Right atrium auricular region (tissue), 2 donors: ENCODE measurements at regions not wholly inside any gene's neighbourhood (a gene's known extent, or its start where the extent isn't known, plus 50 kb on each side); places are given as distances from the start of the nearest gene placed in this dataset.

ENCODE experiments used
- DNase-seq: peaks from one replicate; pipeline ENCODE4 v3.0.0-alpha.2; 2019; ENCODE audit warnings: low spot score
- H3K27ac ChIP-seq, 2 donors: fragments of 200-600 bp; sonication (generic); 1 replicate in 1 of 2; 2 replicates in 1 of 2; pipeline ENCODE4 v1.5.1; 2016 to 2019
- H3K27me3 ChIP-seq, 2 donors: fragments of 200-600 bp; sonication (generic); one replicate each; pipeline versions ENCODE4 v1.5.1 to v1.6.0; 2017 to 2019
- H3K36me3 ChIP-seq: fragments of 200-600 bp; sonication (generic); one replicate; pipeline ENCODE4 v1.5.1; 2016
- H3K4me1 ChIP-seq, 2 donors: fragments of 200-600 bp; sonication (generic); one replicate each; pipeline versions ENCODE4 v1.5.1 to v1.6.0; 2017 to 2019
- H3K4me3 ChIP-seq, 2 donors: fragments of 200-600 bp; sonication (generic); 1 replicate in 1 of 2; 2 replicates in 1 of 2; pipeline ENCODE4 v1.5.1; 2017 to 2019; ENCODE audit warnings: mild to moderate bottlenecking in 1 of 2, moderate library complexity in 1 of 2
- H3K9me3 ChIP-seq, 2 donors: fragments of 200-600 bp; sonication (generic); one replicate each; pipeline ENCODE4 v1.5.1; 2019
- TF ChIP-seq, protein P1 (sequence below), 2 donors: fragments of 200-600 bp; sonication (generic); IDR thresholded peaks; one replicate each; pipeline ENCODE4 v1.5.1; 2019; ENCODE audit warnings: antibody characterized with exemption in 2 of 2

DNA sequence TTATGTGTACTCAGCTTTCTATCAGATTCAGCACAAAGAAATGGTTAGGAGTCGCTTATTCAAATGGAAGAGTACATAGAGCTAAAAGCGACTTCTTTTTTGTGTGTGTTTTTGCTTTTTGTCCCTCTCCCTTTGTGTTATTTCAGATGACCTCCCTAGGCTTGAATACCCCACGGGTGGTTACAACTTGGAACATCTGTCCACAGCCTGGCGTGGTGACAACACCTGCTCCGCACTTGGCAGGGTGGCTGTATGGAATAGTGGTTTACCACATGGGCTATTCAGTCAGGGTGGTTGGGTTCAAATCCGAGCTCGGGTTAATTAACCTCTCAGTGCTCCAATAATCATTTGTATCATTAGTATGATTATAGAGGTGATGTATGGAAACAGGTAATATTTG lies 151.6 kb upstream of the FREM2 start:
- Histone ChIP-seq H3K9me3 (no peaks in the 10 kb centered on the region), H3K4me1 (no peaks in the 10 kb centered on the region), H3K36me3 (no peaks in the 10 kb centered on the region), H3K4me3 (no peak overlapping the region), H3K27ac (no peak overlapping the region), H3K27me3 (no peaks in the 10 kb centered on the region)
- no peak for DNase-seq
- TF ChIP-seq, protein P1, sequence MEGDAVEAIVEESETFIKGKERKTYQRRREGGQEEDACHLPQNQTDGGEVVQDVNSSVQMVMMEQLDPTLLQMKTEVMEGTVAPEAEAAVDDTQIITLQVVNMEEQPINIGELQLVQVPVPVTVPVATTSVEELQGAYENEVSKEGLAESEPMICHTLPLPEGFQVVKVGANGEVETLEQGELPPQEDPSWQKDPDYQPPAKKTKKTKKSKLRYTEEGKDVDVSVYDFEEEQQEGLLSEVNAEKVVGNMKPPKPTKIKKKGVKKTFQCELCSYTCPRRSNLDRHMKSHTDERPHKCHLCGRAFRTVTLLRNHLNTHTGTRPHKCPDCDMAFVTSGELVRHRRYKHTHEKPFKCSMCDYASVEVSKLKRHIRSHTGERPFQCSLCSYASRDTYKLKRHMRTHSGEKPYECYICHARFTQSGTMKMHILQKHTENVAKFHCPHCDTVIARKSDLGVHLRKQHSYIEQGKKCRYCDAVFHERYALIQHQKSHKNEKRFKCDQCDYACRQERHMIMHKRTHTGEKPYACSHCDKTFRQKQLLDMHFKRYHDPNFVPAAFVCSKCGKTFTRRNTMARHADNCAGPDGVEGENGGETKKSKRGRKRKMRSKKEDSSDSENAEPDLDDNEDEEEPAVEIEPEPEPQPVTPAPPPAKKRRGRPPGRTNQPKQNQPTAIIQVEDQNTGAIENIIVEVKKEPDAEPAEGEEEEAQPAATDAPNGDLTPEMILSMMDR (IDR thresholded peaks at IDR 0.05) = no peak

DNA sequence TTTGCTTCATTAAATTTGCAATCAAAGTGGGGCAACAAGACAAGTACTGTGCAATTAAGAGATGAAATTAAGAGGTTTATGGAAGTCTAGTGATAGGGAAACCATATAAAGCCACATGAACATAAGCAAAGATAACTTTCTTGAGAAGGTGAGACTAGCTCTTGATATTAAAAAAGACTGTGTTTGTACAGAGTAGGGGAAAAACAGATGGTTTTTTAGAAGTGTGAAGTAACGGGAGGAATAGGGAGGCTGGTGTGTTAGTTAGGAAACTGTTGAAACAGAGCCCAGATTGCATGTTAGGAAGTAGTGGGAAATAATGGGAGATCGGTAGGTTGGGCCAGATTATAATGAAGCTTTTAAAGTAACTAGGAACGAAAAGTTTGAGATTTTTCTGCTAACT lies 149.8 kb upstream of the FREM2 start:
- Histone ChIP-seq H3K4me1 (no peaks in the 10 kb centered on the region), H3K4me3 (no peak overlapping the region), H3K9me3 (no peaks in the 10 kb centered on the region), H3K27me3 (no peaks in the 10 kb centered on the region), H3K27ac (no peak overlapping the region), H3K36me3 (no peaks in the 10 kb centered on the region)
- TF ChIP-seq, protein P1 (IDR thresholded peaks at IDR 0.05) = no peak
- DNase-seq = no peak

DNA sequence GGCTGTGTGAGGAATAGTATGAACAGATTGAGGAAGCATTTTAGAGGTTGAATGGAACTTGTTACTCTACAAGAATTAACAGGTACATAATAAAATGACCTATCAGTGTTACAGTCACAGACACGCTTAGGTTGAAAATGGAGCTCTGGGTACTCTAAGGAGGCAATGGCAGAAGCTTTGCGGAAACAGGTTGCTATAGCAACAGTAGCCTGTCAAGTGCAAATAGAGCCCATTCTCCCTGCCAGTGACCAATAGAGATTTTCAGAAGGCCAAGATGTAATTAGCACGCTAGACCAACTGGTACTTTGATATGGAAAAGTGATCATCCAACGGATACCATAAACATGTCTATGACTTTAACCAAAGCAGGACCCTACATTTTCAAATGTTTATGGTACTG lies 148.5 kb upstream of the FREM2 start:
- Histone ChIP-seq H3K4me1 (no peaks in the 10 kb centered on the region), H3K4me3 (no peak overlapping the region), H3K27ac (no peak overlapping the region), H3K9me3 (no peaks in the 10 kb centered on the region), H3K27me3 (no peaks in the 10 kb centered on the region), H3K36me3 (no peaks in the 10 kb centered on the region)
- DNase-seq = no peak
- TF ChIP-seq, protein P1 (IDR thresholded peaks at IDR 0.05) = no peak

DNA sequence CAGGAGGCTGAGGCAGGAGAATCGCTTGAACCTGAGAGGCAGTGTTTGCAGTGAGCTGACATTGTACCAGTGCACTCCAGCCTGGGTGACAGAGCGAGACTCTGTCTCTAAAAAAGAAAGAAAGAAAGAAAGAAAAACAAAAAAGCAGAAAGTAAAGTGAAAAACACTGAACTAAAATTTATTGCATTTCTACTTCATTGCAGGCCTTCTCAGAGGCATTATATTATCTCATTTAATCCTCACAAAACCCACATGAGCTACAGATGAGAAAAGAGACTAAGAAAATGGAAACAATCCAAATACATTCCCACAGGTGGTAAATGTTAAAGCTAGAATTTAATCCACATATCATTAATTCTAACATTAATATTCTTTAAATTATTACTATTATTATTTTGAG lies 147.2 kb upstream of the FREM2 start:
- Histone ChIP-seq H3K4me1 (no peaks in the 10 kb centered on the region), H3K9me3 (no peaks in the 10 kb centered on the region), H3K4me3 (no peak overlapping the region), H3K36me3 (no peaks in the 10 kb centered on the region), H3K27me3 (no peaks in the 10 kb centered on the region), H3K27ac (no peak overlapping the region)
- TF ChIP-seq, protein P1 (IDR thresholded peaks at IDR 0.05) = no peak
- DNase-seq = no peak

DNA sequence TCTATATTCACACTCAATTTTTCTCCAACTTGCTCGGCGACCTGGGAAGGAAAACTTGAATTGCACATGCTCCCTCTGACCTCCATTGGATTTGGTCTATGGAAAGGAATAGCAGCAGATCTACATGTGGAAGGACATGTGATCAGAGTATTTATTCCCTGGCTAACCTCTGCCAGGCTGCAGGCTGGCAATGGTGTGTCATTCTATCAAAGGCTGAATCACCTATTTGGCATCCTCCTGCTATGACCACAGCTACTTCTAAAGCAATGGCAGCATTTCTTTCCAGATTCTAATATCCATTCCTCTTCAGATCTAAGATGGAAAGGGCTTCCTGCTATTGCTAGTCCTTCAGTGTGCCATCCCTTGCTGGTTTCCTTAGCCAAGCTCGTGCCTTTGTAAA lies 144.3 kb upstream of the FREM2 start:
- H3K4me3 ChIP-seq = no peak overlapping the region
- DNase-seq = no peak
- no peak overlapping the region for H3K27ac ChIP-seq
- no peaks in the 10 kb centered on the region for H3K9me3 ChIP-seq
- H3K4me1 ChIP-seq = no peaks in the 10 kb centered on the region
- H3K36me3 ChIP-seq = no peaks in the 10 kb centered on the region
- TF ChIP-seq, protein P1 (IDR thresholded peaks at IDR 0.05) = no peak
- no peaks in the 10 kb centered on the region for H3K27me3 ChIP-seq

DNA sequence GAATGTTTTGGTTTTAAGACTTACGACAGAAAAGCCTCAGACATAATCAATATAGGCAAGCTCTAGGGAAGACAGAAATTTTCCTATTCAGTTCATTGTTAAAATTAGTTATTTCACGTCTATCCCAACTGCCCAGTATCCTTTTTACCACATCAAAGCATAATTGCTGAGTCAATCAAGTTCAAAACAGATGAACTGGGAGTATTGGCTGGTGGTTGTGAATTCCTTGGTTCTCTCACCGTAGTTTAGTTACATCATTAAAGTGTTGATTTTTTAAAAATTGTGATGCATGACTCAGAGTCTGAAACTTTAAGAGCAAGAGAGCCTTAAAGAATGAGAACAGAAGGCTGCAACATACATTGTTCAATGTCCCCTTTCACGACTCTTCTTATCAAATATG lies 143.3 kb upstream of the FREM2 start:
- Histone ChIP-seq H3K27me3 (no peaks in the 10 kb centered on the region), H3K9me3 (no peaks in the 10 kb centered on the region), H3K4me1 (no peaks in the 10 kb centered on the region), H3K4me3 (no peak overlapping the region), H3K36me3 (no peaks in the 10 kb centered on the region), H3K27ac (no peak overlapping the region)
- TF ChIP-seq, protein P1 (IDR thresholded peaks at IDR 0.05) = no peak
- DNase-seq = no peak
